HFFc6 (cell line): ENCODE measurements at regions not wholly inside any gene's neighbourhood (a gene's known extent, or its start where the extent isn't known, plus 50 kb on each side); places are given as distances from the start of the nearest gene placed in this dataset.

Source experiments
- DNase-seq: peaks from one replicate; pipeline ENCODE4 v3.0.0-alpha.2; 2018
- H3K27ac Mint-ChIP-seq: 2 replicates; pipeline ENCODE4 v1.8.0; 2020; ENCODE audit warnings: mild to moderate bottlenecking, mixed read lengths
- H3K27me3 Mint-ChIP-seq: 2 replicates; pipeline ENCODE4 v1.8.0; 2021; ENCODE audit warnings: mild to moderate bottlenecking, moderate library complexity, mixed read lengths; ENCODE audit not compliant: insufficient read depth
- H3K36me3 Mint-ChIP-seq: 2 replicates; pipeline ENCODE4 v1.8.0; 2021; ENCODE audit warnings: low read depth, mixed read lengths
- H3K4me1 Mint-ChIP-seq: 2 replicates; pipeline ENCODE4 v1.8.0; 2020; ENCODE audit warnings: low read depth, mixed read lengths
- H3K4me3 Mint-ChIP-seq: 2 replicates; pipeline ENCODE4 v1.8.0; 2020; ENCODE audit warnings: mild to moderate bottlenecking, moderate library complexity, mixed read lengths
- H3K9me3 Mint-ChIP-seq: 2 replicates; pipeline ENCODE4 v1.8.0; 2020; ENCODE audit warnings: mild to moderate bottlenecking, mixed read lengths
- CTCF ChIP-seq: fragments of 200-600 bp; sonication (generic); IDR thresholded peaks from 2 replicates; pipeline ENCODE4 v1.5.0; 2021; ENCODE audit warnings: antibody characterized with exemption, mild to moderate bottlenecking

- DNase-seq = no peak
- no peaks in the 10 kb centered on the region for H3K36me3 Mint-ChIP-seq
- no peak overlapping the region for H3K27ac Mint-ChIP-seq
- TF ChIP-seq CTCF = no peak
- no peak overlapping the region for H3K4me3 Mint-ChIP-seq
- peaks cover 4% of the 10 kb centered on the region for H3K27me3 Mint-ChIP-seq
- no peaks in the 10 kb centered on the region for H3K4me1 Mint-ChIP-seq
- H3K9me3 Mint-ChIP-seq = no peaks in the 10 kb centered on the region
These were observed 566.2 kb downstream of the BNC2 start for GRCh38 chr9:16304301-16304700.

- no peak overlapping the region for H3K27ac Mint-ChIP-seq
- H3K4me1 Mint-ChIP-seq = no peaks in the 10 kb centered on the region
- peaks cover 9% of the 10 kb centered on the region for H3K27me3 Mint-ChIP-seq
These were observed 563.9 kb downstream of the BNC2 start for GRCh38 chr9:16306586-16306985.

GRCh38 chr9:16307626-16308195, 562.8 kb downstream of the BNC2 start:
- no peaks in the 10 kb centered on the region; the same call in 1 of the 2 replicates for H3K4me1 Mint-ChIP-seq
- no peak overlapping the region for H3K27ac Mint-ChIP-seq
- no peak overlapping the region for H3K4me3 Mint-ChIP-seq
- H3K36me3 Mint-ChIP-seq = no peaks in the 10 kb centered on the region
- DNase-seq = no peak
- peaks cover 10% of the 10 kb centered on the region for H3K27me3 Mint-ChIP-seq
- H3K9me3 Mint-ChIP-seq = no peaks in the 10 kb centered on the region
- TF ChIP-seq CTCF = no peak

More at GRCh38 chr9:16306586-16306985, 563.9 kb downstream of the BNC2 start:
- no peak overlapping the region for H3K4me3 Mint-ChIP-seq
- H3K9me3 Mint-ChIP-seq = no peaks in the 10 kb centered on the region
- no peak for DNase-seq
- TF ChIP-seq CTCF = no peak
- no peaks in the 10 kb centered on the region for H3K36me3 Mint-ChIP-seq

GRCh38 chr9:16308645-16309044, 561.8 kb downstream of the BNC2 start:
- H3K4me1 Mint-ChIP-seq = no peaks in the 10 kb centered on the region; the same call in 1 of the 2 replicates
- H3K36me3 Mint-ChIP-seq = no peaks in the 10 kb centered on the region
- no peak overlapping the region for H3K4me3 Mint-ChIP-seq
- TF ChIP-seq CTCF = no peak
- peaks cover 10% of the 10 kb centered on the region for H3K27me3 Mint-ChIP-seq
- no peak for DNase-seq
- H3K9me3 Mint-ChIP-seq = no peaks in the 10 kb centered on the region
- no peak overlapping the region for H3K27ac Mint-ChIP-seq

GRCh38 chr9:16309082-16309468, 561.4 kb downstream of the BNC2 start:
- no peak for DNase-seq
- Mint-ChIP-seq H3K4me1 (no peaks in the 10 kb centered on the region; the same call in 1 of the 2 replicates), H3K4me3 (no peak overlapping the region), H3K27ac (no peak overlapping the region), H3K27me3 (peaks cover 10% of the 10 kb centered on the region), H3K9me3 (no peaks in the 10 kb centered on the region), H3K36me3 (no peaks in the 10 kb centered on the region)
- no peak for TF ChIP-seq CTCF
